GM23338 (cell line): ENCODE measurements at regions not wholly inside any gene's neighbourhood (a gene's known extent, or its start where the extent isn't known, plus 50 kb on each side); places are given as distances from the start of the nearest gene placed in this dataset.

ENCODE experiments used
- ATAC-seq: fragments of 200-7000 bp; cut with Tn5 transposase; 3 replicates; pipeline ENCODE4 v1.9.1; 2020
- DNase-seq: peaks from one replicate; pipeline ENCODE4 v3.0.0-alpha.2; 2015; ENCODE audit warnings: low spot score
- H2AFZ ChIP-seq: fragments of 200-600 bp; sonication (generic); 2 replicates; pipeline ENCODE4 v1.8.0; 2016; ENCODE audit warnings: antibody characterized with exemption, mild to moderate bottlenecking, moderate library complexity
- H3F3A ChIP-seq: fragments of 200-600 bp; sonication (generic); replicated peaks from 2 replicates; pipeline ENCODE4 v1.8.0; 2017; ENCODE audit warnings: antibody characterized with exemption, mixed run types, low read depth
- H3K27ac ChIP-seq: fragments of 200-600 bp; sonication (generic); 2 replicates; pipeline ENCODE4 v1.6.1; 2016; ENCODE audit warnings: low read depth
- H3K27me3 ChIP-seq: fragments of 200-600 bp; sonication (generic); 2 replicates; pipeline ENCODE4 v1.8.0; 2016; ENCODE audit warnings: mild to moderate bottlenecking, mixed run types, moderate library complexity; ENCODE audit not compliant: insufficient read depth
- H3K36me3 ChIP-seq: fragments of 200-600 bp; sonication (generic); 2 replicates; pipeline ENCODE4 v1.8.0; 2016; ENCODE audit warnings: mild to moderate bottlenecking; ENCODE audit not compliant: insufficient read depth
- H3K4me1 ChIP-seq: fragments of 200-600 bp; sonication (generic); 2 replicates; pipeline ENCODE4 v1.8.0; 2016; ENCODE audit warnings: mild to moderate bottlenecking, moderate library complexity; ENCODE audit not compliant: insufficient read depth
- H3K4me2 ChIP-seq: fragments of 200-600 bp; sonication (generic); 2 replicates; pipeline ENCODE4 v1.7.1; 2017; ENCODE audit warnings: mixed run types
- H3K4me3 ChIP-seq: fragments of 200-600 bp; sonication (generic); 2 replicates; pipeline ENCODE4 v1.6.1; 2016; ENCODE audit warnings: mixed run types
- H3K79me2 ChIP-seq: fragments of 200-600 bp; sonication (generic); replicated peaks from 2 replicates; pipeline ENCODE4 v1.8.0; 2017; ENCODE audit warnings: mild to moderate bottlenecking; ENCODE audit not compliant: insufficient read depth
- H3K9me2 ChIP-seq: fragments of 200-600 bp; sonication (generic); 2 replicates; pipeline ENCODE4 v1.8.0; 2017; ENCODE audit not compliant: insufficient read depth
- H4K20me1 ChIP-seq: fragments of 200-600 bp; sonication (generic); replicated peaks from 2 replicates; pipeline ENCODE4 v1.8.0; 2017; ENCODE audit warnings: mild to moderate bottlenecking; ENCODE audit not compliant: insufficient read depth
- H3K27ac Mint-ChIP-seq: 2 replicates; pipeline ENCODE4 v1.8.0; 2020; ENCODE audit warnings: inconsistent platforms, mild to moderate bottlenecking, moderate library complexity, mixed read lengths
- H3K27me3 Mint-ChIP-seq: 3 replicates; pipeline ENCODE4 v1.8.0; 2022; ENCODE audit warnings: low read depth, mild to moderate bottlenecking, moderate library complexity, mixed read lengths, inconsistent platforms; ENCODE audit not compliant: insufficient read depth, poor library complexity
- H3K36me3 Mint-ChIP-seq: 3 replicates; pipeline ENCODE4 v1.8.0; 2021; ENCODE audit warnings: low read depth, mild to moderate bottlenecking, inconsistent platforms, moderate library complexity, mixed read lengths
- H3K4me1 Mint-ChIP-seq: 3 replicates; pipeline ENCODE4 v1.8.0; 2020; ENCODE audit warnings: mild to moderate bottlenecking, inconsistent platforms, mixed read lengths
- H3K4me3 Mint-ChIP-seq: 3 replicates; pipeline ENCODE4 v1.8.0; 2021; ENCODE audit warnings: moderate library complexity, mild to moderate bottlenecking, inconsistent platforms, mixed read lengths
- H3K9me3 Mint-ChIP-seq: 3 replicates; pipeline ENCODE4 v1.8.0; 2020; ENCODE audit warnings: moderate library complexity, mild to moderate bottlenecking, inconsistent platforms, mixed read lengths
- ZNF114 ChIP-seq: fragments of 250-450 bp; sonication (Bioruptor Pico); IDR thresholded peaks from 2 replicates; pipeline ENCODE4 v1.5.0; 2020; ENCODE audit warnings: mild to moderate bottlenecking, moderate library complexity
- ZNF331 ChIP-seq: fragments of 250-450 bp; sonication (Bioruptor Pico); IDR thresholded peaks from 2 replicates; pipeline ENCODE4 v1.5.0; 2020; ENCODE audit warnings: low read depth, mild to moderate bottlenecking, moderate library complexity
- TF ChIP-seq, protein P1 (sequence below), 2 experiments: fragments of 200-600 bp in 1 of 2; sonication (generic) in 1 of 2; conservative IDR thresholded peaks; 2 replicates each; pipeline versions ENCODE4 v1.5.1 to v1.6.1; 2016 to 2017; ENCODE audit warnings: antibody characterized with exemption in 2 of 2, low read depth in 2 of 2, mild to moderate bottlenecking in 2 of 2, moderate library complexity in 1 of 2
- TF ChIP-seq, protein P2 (sequence below): IDR thresholded peaks from 2 replicates; pipeline ENCODE4 v1.6.1; 2016; ENCODE audit warnings: antibody characterized with exemption

- Histone ChIP-seq H3K36me3 (no peaks in the 10 kb centered on the region), H3K4me3 (no peak overlapping the region), H2AFZ (peak overlapping the region; percentile 87), H3K27ac (peak overlapping the region; percentile 20), H3K4me1 (peaks cover 12% of the 10 kb centered on the region), H4K20me1 (no peaks in the 10 kb centered on the region), H3K27me3 (no peaks in the 10 kb centered on the region), H3K79me2 (no peaks in the 10 kb centered on the region), H3K4me2 (no peak overlapping the region), H3K9me2 (no peaks in the 10 kb centered on the region), H3F3A (no peaks in the 10 kb centered on the region)
- Mint-ChIP-seq H3K4me1 (peaks cover 18% of the 10 kb centered on the region), H3K27ac (no peak overlapping the region), H3K36me3 (no peaks in the 10 kb centered on the region), H3K4me3 (no peak overlapping the region), H3K27me3 (peaks cover 5% of the 10 kb centered on the region), H3K9me3 (no peaks in the 10 kb centered on the region)
- no peak for DNase-seq
- TF ChIP-seq, protein P1, sequence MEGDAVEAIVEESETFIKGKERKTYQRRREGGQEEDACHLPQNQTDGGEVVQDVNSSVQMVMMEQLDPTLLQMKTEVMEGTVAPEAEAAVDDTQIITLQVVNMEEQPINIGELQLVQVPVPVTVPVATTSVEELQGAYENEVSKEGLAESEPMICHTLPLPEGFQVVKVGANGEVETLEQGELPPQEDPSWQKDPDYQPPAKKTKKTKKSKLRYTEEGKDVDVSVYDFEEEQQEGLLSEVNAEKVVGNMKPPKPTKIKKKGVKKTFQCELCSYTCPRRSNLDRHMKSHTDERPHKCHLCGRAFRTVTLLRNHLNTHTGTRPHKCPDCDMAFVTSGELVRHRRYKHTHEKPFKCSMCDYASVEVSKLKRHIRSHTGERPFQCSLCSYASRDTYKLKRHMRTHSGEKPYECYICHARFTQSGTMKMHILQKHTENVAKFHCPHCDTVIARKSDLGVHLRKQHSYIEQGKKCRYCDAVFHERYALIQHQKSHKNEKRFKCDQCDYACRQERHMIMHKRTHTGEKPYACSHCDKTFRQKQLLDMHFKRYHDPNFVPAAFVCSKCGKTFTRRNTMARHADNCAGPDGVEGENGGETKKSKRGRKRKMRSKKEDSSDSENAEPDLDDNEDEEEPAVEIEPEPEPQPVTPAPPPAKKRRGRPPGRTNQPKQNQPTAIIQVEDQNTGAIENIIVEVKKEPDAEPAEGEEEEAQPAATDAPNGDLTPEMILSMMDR (conservative IDR thresholded peaks at IDR 0.05; ENCODE audit: low read depth in 2 of 2) = no peak
- TF ChIP-seq ZNF114 (CRISPR knock-in tag) = peak; percentile 58; the same call in 1 of the 2 replicates
- ATAC-seq = peak; percentile 45
Measured at GRCh38 chr5:122228728-122229392, 83.2 kb upstream of the SNCAIP start.

DNA sequence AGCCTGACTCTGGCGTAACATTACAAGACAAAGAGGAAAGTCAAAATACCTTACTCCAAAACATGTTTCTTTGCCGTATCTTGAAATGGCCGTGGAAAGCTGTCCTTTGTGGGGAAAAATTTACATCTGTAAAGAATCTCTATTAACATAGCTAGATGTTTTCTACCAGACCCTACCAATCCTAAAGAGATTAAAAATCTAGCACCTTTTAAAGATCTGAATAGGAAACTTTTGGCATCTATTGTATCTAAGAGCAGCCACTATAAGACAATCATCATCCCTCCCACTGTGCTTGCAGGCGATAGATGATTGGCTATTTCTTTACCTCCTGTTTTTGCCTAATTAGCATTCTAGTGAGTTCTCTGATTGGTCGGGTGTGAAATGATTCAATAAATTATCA, 82.5 kb upstream of the SNCAIP start:
- peak; percentile 16 for DNase-seq
- Mint-ChIP-seq H3K27ac (no peak overlapping the region), H3K9me3 (no peaks in the 10 kb centered on the region), H3K27me3 (peaks cover 5% of the 10 kb centered on the region), H3K4me1 (peaks cover 18% of the 10 kb centered on the region), H3K36me3 (no peaks in the 10 kb centered on the region), H3K4me3 (no peak overlapping the region)
- Histone ChIP-seq H3K4me2 (no peak overlapping the region), H3K27ac (peak overlapping the region; percentile 20; the same call in 1 of the 2 replicates), H3K36me3 (no peaks in the 10 kb centered on the region), H3K4me3 (no peak overlapping the region), H4K20me1 (no peaks in the 10 kb centered on the region), H3F3A (no peaks in the 10 kb centered on the region), H3K4me1 (peaks cover 12% of the 10 kb centered on the region), H2AFZ (no peak overlapping the region; the same call in 1 of the 2 replicates), H3K9me2 (0 out of 2 replicates have a peak, but pooled peaks cover 3% of the 10 kb centered on the region), H3K79me2 (no peaks in the 10 kb centered on the region), H3K27me3 (no peaks in the 10 kb centered on the region)
- TF ChIP-seq ZNF331 (CRISPR knock-in tag) = 0 out of 2 replicates have a peak, but pooled peaks have one; percentile 3
- TF ChIP-seq, protein P2, sequence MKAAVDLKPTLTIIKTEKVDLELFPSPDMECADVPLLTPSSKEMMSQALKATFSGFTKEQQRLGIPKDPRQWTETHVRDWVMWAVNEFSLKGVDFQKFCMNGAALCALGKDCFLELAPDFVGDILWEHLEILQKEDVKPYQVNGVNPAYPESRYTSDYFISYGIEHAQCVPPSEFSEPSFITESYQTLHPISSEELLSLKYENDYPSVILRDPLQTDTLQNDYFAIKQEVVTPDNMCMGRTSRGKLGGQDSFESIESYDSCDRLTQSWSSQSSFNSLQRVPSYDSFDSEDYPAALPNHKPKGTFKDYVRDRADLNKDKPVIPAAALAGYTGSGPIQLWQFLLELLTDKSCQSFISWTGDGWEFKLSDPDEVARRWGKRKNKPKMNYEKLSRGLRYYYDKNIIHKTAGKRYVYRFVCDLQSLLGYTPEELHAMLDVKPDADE = no peak
- ATAC-seq = peak; percentile 36; the same call in 2 of the 3 replicates
